Activated B cell treated with CpG ODN at 0.5 μM for 24 hours (primary cell): ENCODE measurements at regions not wholly inside any gene's neighbourhood (a gene's known extent, or its start where the extent isn't known, plus 50 kb on each side); places are given as distances from the start of the nearest gene placed in this dataset.

Source experiments
- ATAC-seq: fragments of 200-7000 bp; cut with Tn5 transposase; one replicate; pipeline ENCODE4 v1.10.0; 2021; ENCODE audit warnings: low read depth, mild to moderate bottlenecking, moderate library complexity
- CTCF ChIA-PET: fragments of 350-600 bp; sonication (Branson Sonifier 250); formaldehyde crosslinking; loops from one replicate; lab custom pipeline; 2021; ENCODE audit warnings: antibody characterized with exemption; lab: Charles Lee
- POLR2A ChIA-PET: fragments of 350-600 bp; sonication (Branson Sonifier 250); formaldehyde crosslinking; loops from one replicate; lab custom pipeline; 2021; ENCODE audit warnings: antibody characterized with exemption; lab: Charles Lee
- DNase-seq: peaks from one replicate; pipeline ENCODE4 v3.0.0; 2022
- H3K27ac Mint-ChIP-seq: one replicate; pipeline ENCODE4 v1.8.0; 2020; ENCODE audit warnings: mixed read lengths
- H3K27me3 Mint-ChIP-seq: one replicate; pipeline ENCODE4 v1.8.0; 2021; ENCODE audit warnings: mixed read lengths
- H3K36me3 Mint-ChIP-seq: one replicate; pipeline ENCODE4 v1.8.0; 2021; ENCODE audit warnings: low read depth, mixed read lengths
- H3K4me1 Mint-ChIP-seq: one replicate; pipeline ENCODE4 v1.8.0; 2021; ENCODE audit warnings: mixed read lengths
- H3K4me3 Mint-ChIP-seq: one replicate; pipeline ENCODE4 v1.8.0; 2020; ENCODE audit warnings: mild to moderate bottlenecking, mixed read lengths
- H3K9me3 Mint-ChIP-seq: one replicate; pipeline ENCODE4 v1.8.0; 2020; ENCODE audit warnings: mixed read lengths
- CTCF ChIP-seq: fragments of 200-600 bp; IDR thresholded peaks from one replicate; pipeline ENCODE4 v1.8.0; 2022; ENCODE audit warnings: antibody characterized with exemption, mild to moderate bottlenecking
- intact Hi-C: fragments of 100-400 bp; cut with micrococcal nuclease; formaldehyde crosslinking; loops from one replicate; pipeline ENCODE4 v1.15.1; 2024

GRCh38 chr15:78696436-78696835, 55.4 kb upstream of the CHRNB4 start:
- ATAC-seq (no peak), DNase-seq (no peak)
- POLR2A ChIA-PET: no interaction called here
- CTCF ChIA-PET: no interaction called here
- Mint-ChIP-seq H3K36me3 (no peaks in the 10 kb centered on the region), H3K9me3 (no peaks in the 10 kb centered on the region), H3K4me3 (no peak overlapping the region), H3K27me3 (peaks cover 10% of the 10 kb centered on the region), H3K4me1 (no peaks in the 10 kb centered on the region), H3K27ac (no peak overlapping the region)
- no peak for TF ChIP-seq CTCF
- intact Hi-C loops: no loop called here

- Mint-ChIP-seq H3K4me3 (no peak overlapping the region), H3K27ac (no peak overlapping the region), H3K4me1 (no peaks in the 10 kb centered on the region), H3K9me3 (no peaks in the 10 kb centered on the region), H3K27me3 (peaks cover 6% of the 10 kb centered on the region), H3K36me3 (no peaks in the 10 kb centered on the region)
- intact Hi-C loops: no loop called here
- ChIA-PET POLR2A (no interaction called here), CTCF (no interaction called here)
- TF ChIP-seq CTCF: no peak
- ATAC-seq: no peak
- DNase-seq: no peak
These were observed 54.8 kb upstream of the CHRNB4 start for GRCh38 chr15:78695854-78696253.

- no peak for DNase-seq
- H3K36me3 Mint-ChIP-seq: no peaks in the 10 kb centered on the region
- CTCF ChIA-PET: no interaction called here
- no peak overlapping the region for H3K27ac Mint-ChIP-seq
- intact Hi-C loops: no loop called here
- H3K4me3 Mint-ChIP-seq: no peak overlapping the region
- POLR2A ChIA-PET: no interaction called here
- ATAC-seq: no peak
- no peaks in the 10 kb centered on the region for H3K9me3 Mint-ChIP-seq
- H3K4me1 Mint-ChIP-seq: no peaks in the 10 kb centered on the region
- peaks cover 6% of the 10 kb centered on the region for H3K27me3 Mint-ChIP-seq
- TF ChIP-seq CTCF: no peak
These were observed 54.1 kb upstream of the CHRNB4 start for GRCh38 chr15:78695046-78695671.

- Mint-ChIP-seq H3K27ac (no peak overlapping the region), H3K9me3 (no peaks in the 10 kb centered on the region), H3K36me3 (no peaks in the 10 kb centered on the region), H3K27me3 (peaks cover 7% of the 10 kb centered on the region), H3K4me1 (no peaks in the 10 kb centered on the region), H3K4me3 (no peak overlapping the region)
- POLR2A ChIA-PET: no interaction called here
- DNase-seq: no peak
- CTCF ChIA-PET: interaction anchor here (1.1 kb wide), 1 partner anchor 17 kb away, joined by 3 read pairs; no protein-coding TSS in a partner anchor
- intact Hi-C loops: no loop called here
- ATAC-seq: no peak
- no peak for TF ChIP-seq CTCF
These were observed 50.9 kb upstream of the CHRNB4 start for GRCh38 chr15:78691851-78692421.

GRCh38 chr15:78691167-78691850, 50.3 kb upstream of the CHRNB4 start:
- CTCF ChIA-PET: no interaction called here
- H3K9me3 Mint-ChIP-seq: no peaks in the 10 kb centered on the region

More at GRCh38 chr15:78691167-78691850, 50.3 kb upstream of the CHRNB4 start:
- intact Hi-C loops: no loop called here
- TF ChIP-seq CTCF: no peak
- H3K4me3 Mint-ChIP-seq: no peak overlapping the region
- no peak overlapping the region for H3K27ac Mint-ChIP-seq
- H3K4me1 Mint-ChIP-seq: no peaks in the 10 kb centered on the region
- H3K27me3 Mint-ChIP-seq: peaks cover 7% of the 10 kb centered on the region
- no peak for DNase-seq
- POLR2A ChIA-PET: no interaction called here
- ATAC-seq: no peak
- no peaks in the 10 kb centered on the region for H3K36me3 Mint-ChIP-seq
